H1 (cell line): ENCODE measurements at regions not wholly inside any gene's neighbourhood (a gene's known extent, or its start where the extent isn't known, plus 50 kb on each side); places are given as distances from the start of the nearest gene placed in this dataset.
"Not testable (repeated sequence)": the region's sequence is repeated elsewhere in the genome, so short reads cannot be mapped to it uniquely, and the experiment has no call there.

Experiments
- CTCF ChIA-PET: fragments of 300-600 bp; sonication (Branson Sonifier 250); formaldehyde crosslinking; loops from one replicate; lab custom pipeline; 2021; ENCODE audit not compliant: partially characterized antibody; lab: Charles Lee
- POLR2A ChIA-PET: fragments of 300-600 bp; sonication (Branson Sonifier 250); formaldehyde crosslinking; loops from one replicate; lab custom pipeline; 2021; ENCODE audit warnings: inconsistent platforms; ENCODE audit not compliant: partially characterized antibody; lab: Charles Lee
- DNase-seq, 2 experiments: peaks; one replicate each; pipeline versions ENCODE4 v3.0.0 to v3.0.0-alpha.2; 2010 to 2022; ENCODE audit warnings: low spot score in 2 of 2, low read depth in 1 of 2, mixed read lengths in 1 of 2
- FAIRE-seq: peaks from 2 replicates; lab custom pipeline; 2011; peaks lifted over from hg19 to GRCh38; lab: Jason Lieb, UNC
- H2AFZ ChIP-seq: 2 replicates; pipeline ENCODE4 v1.8.1; 2012; ENCODE audit warnings: low read length, inconsistent platforms
- H2AK5ac ChIP-seq: 2 replicates; pipeline ENCODE4 v1.6.1; 2013; ENCODE audit warnings: low read depth, low read length
- H2BK120ac ChIP-seq: replicated peaks from 2 replicates; pipeline ENCODE3; 2013; ENCODE audit warnings: low read depth, low read length, inconsistent platforms
- H2BK12ac ChIP-seq: 2 replicates; pipeline ENCODE4 v1.6.1; 2013; ENCODE audit warnings: low read depth, low read length
- H2BK15ac ChIP-seq: 2 replicates; pipeline ENCODE4 v1.6.1; 2013; ENCODE audit warnings: low read length
- H2BK20ac ChIP-seq: 2 replicates; pipeline ENCODE4 v1.6.1; 2013; ENCODE audit warnings: low read length
- H2BK5ac ChIP-seq: 2 replicates; pipeline ENCODE4 v1.6.1; 2013; ENCODE audit warnings: low read depth, low read length
- H3K14ac ChIP-seq: 2 replicates; pipeline ENCODE4 v1.6.1; 2013; ENCODE audit warnings: inconsistent platforms; ENCODE audit not compliant: insufficient read length
- H3K18ac ChIP-seq: 2 replicates; pipeline ENCODE4 v1.6.1; 2013; ENCODE audit warnings: low read length; ENCODE audit errors: extremely low read depth
- H3K23ac ChIP-seq: 2 replicates; pipeline ENCODE4 v1.6.1; 2013; ENCODE audit warnings: inconsistent platforms; ENCODE audit not compliant: insufficient read length
- H3K23me2 ChIP-seq: 2 replicates; pipeline ENCODE4 v1.6.1; 2013; ENCODE audit warnings: low read depth, low read length
- H3K27ac ChIP-seq: 2 replicates; pipeline ENCODE4 v1.6.1; 2011; ENCODE audit warnings: low read depth, low read length, inconsistent platforms
- H3K27me3 ChIP-seq, 4 experiments: replicated peaks in 1 of 4; 1 replicate in 1 of 4; 2 replicates in 3 of 4; pipeline versions ENCODE4 v1.6.1 to v1.8.1; 2011 to 2013; ENCODE audit warnings: low read length in 3 of 4, mild to moderate bottlenecking in 3 of 4, inconsistent platforms in 2 of 4, mixed read lengths in 2 of 4, moderate library complexity in 1 of 4; ENCODE audit not compliant: control insufficient read depth in 3 of 4, insufficient read depth in 3 of 4; ENCODE audit errors: extremely low read depth in 1 of 4
- H3K36me3 ChIP-seq, 4 experiments: 2 replicates each; pipeline versions ENCODE4 v1.6.1 to v1.8.1; 2011 to 2013; ENCODE audit warnings: mild to moderate bottlenecking in 4 of 4, low read length in 3 of 4, moderate library complexity in 2 of 4, control low read depth in 1 of 4, inconsistent platforms in 1 of 4; ENCODE audit not compliant: insufficient read depth in 4 of 4, control insufficient read depth in 2 of 4
- H3K4ac ChIP-seq: replicated peaks from 2 replicates; pipeline ENCODE3; 2013; ENCODE audit warnings: low read length, low read depth, mixed read lengths, inconsistent platforms; ENCODE audit not compliant: insufficient read length
- H3K4me1 ChIP-seq, 4 experiments: replicated peaks in 1 of 4; 1 replicate in 1 of 4; 2 replicates in 3 of 4; pipeline versions ENCODE4 v1.6.1 to v1.8.1; 2011 to 2013; ENCODE audit warnings: low read length in 3 of 4, inconsistent platforms in 2 of 4, mixed read lengths in 1 of 4; ENCODE audit not compliant: insufficient read depth in 4 of 4, control insufficient read depth in 3 of 4
- H3K4me2 ChIP-seq, 2 experiments: 2 replicates each; pipeline versions ENCODE4 v1.6.1 to v1.8.1; 2011 to 2013; ENCODE audit warnings: low read depth in 2 of 2, low read length in 2 of 2, control low read depth in 1 of 2, inconsistent platforms in 1 of 2, mild to moderate bottlenecking in 1 of 2; ENCODE audit not compliant: insufficient read depth in 1 of 2
- H3K4me3 ChIP-seq, 4 experiments: fragments of 200-600, 300-600 bp in 1 of 4; sonication (generic), shearing (Covaris generic), sonication (Bioruptor Twin) in 1 of 4; 2 replicates each; pipeline versions ENCODE4 v1.5.1 to v1.8.1; 2011 to 2016; ENCODE audit warnings: low read length in 4 of 4, low read depth in 3 of 4, control low read depth in 2 of 4, inconsistent platforms in 2 of 4, mild to moderate bottlenecking in 2 of 4, mixed read lengths in 1 of 4, moderate library complexity in 1 of 4; ENCODE audit not compliant: insufficient read depth in 2 of 4; ENCODE audit errors: extremely low read depth in 1 of 4
- H3K56ac ChIP-seq: replicated peaks from 2 replicates; pipeline ENCODE3; 2013; ENCODE audit warnings: low read depth, mild to moderate bottlenecking, mixed read lengths, low read length, inconsistent platforms; ENCODE audit not compliant: insufficient read length
- H3K79me1 ChIP-seq: 2 replicates; pipeline ENCODE4 v1.6.1; 2013; ENCODE audit warnings: low read depth, low read length, control low read depth
- H3K79me2 ChIP-seq, 2 experiments: 2 replicates each; pipeline versions ENCODE4 v1.6.1 to v1.8.1; 2012 to 2013; ENCODE audit warnings: low read length in 2 of 2, mild to moderate bottlenecking in 2 of 2, inconsistent platforms in 1 of 2; ENCODE audit not compliant: insufficient read depth in 2 of 2, control insufficient read depth in 1 of 2
- H3K9ac ChIP-seq, 4 experiments: replicated peaks in 1 of 4; 1 replicate in 1 of 4; 2 replicates in 3 of 4; pipeline versions ENCODE4 v1.6.1 to v1.8.1; 2011 to 2013; ENCODE audit warnings: low read depth in 3 of 4, low read length in 3 of 4, control low read depth in 2 of 4, mild to moderate bottlenecking in 2 of 4, moderate library complexity in 2 of 4, inconsistent platforms in 1 of 4; ENCODE audit errors: extremely low read depth in 1 of 4
- H3K9me3 ChIP-seq, 2 experiments: 2 replicates each; pipeline versions ENCODE4 v1.6.1 to v1.8.1; 2012 to 2013; ENCODE audit warnings: mild to moderate bottlenecking in 2 of 2, moderate library complexity in 2 of 2, control low read depth in 1 of 2, inconsistent platforms in 1 of 2, low read depth in 1 of 2, low read length in 1 of 2, mixed read lengths in 1 of 2; ENCODE audit not compliant: insufficient read depth in 2 of 2
- H4K20me1 ChIP-seq, 2 experiments: replicated peaks in 1 of 2; 2 replicates each; pipeline versions ENCODE3 to v1.8.1; 2011 to 2013; ENCODE audit warnings: inconsistent platforms in 2 of 2, low read length in 2 of 2, mild to moderate bottlenecking in 1 of 2; ENCODE audit not compliant: insufficient read depth in 2 of 2, control insufficient read depth in 1 of 2
- H4K5ac ChIP-seq: 2 replicates; pipeline ENCODE4 v1.6.1; 2013; ENCODE audit warnings: low read length, low read depth, mixed read lengths, inconsistent platforms; ENCODE audit not compliant: insufficient read length
- H4K8ac ChIP-seq: 2 replicates; pipeline ENCODE4 v1.8.0; 2013; ENCODE audit warnings: mild to moderate bottlenecking, moderate library complexity, low read length, inconsistent platforms; ENCODE audit not compliant: insufficient read depth; ENCODE audit errors: extremely low read depth
- H4K91ac ChIP-seq: replicated peaks from 2 replicates; pipeline ENCODE3; 2013; ENCODE audit warnings: low read length, mixed read lengths, inconsistent platforms; ENCODE audit not compliant: insufficient read length
- PHF8 ChIP-seq: fragments of 200-600 bp; sonication (generic); conservative IDR thresholded peaks from 2 replicates; pipeline ENCODE4 v1.7.1; 2012; ENCODE audit warnings: low read depth, mild to moderate bottlenecking, inconsistent platforms, low read length, moderate library complexity
- TBP ChIP-seq: IDR thresholded peaks from 2 replicates; pipeline ENCODE4 v1.6.1; 2011; ENCODE audit warnings: low read depth, low read length, improper control_type of control experiment
- WGBS, 2 experiments: shearing (Covaris generic) in 1 of 2; methylation state at CpG; one replicate each; pipeline versions ENCODE4 v1.1.6 to v1.1.7; 2013 to 2015; ENCODE audit warnings: low lambda C conversion rate in 2 of 2, mixed read lengths in 2 of 2, inconsistent platforms in 1 of 2, low coverage in 1 of 2, missing lambda C conversion rate in 1 of 2; ENCODE audit not compliant: insufficient replicate concordance in 2 of 2, insufficient coverage in 1 of 2, insufficient read length in 1 of 2; ENCODE audit errors: extremely low coverage in 1 of 2, missing lambda C conversion rate in 1 of 2; 5-methylcytosine and 5-hydroxymethylcytosine counted together
- TF ChIP-seq, protein P1 (sequence below), 3 experiments: IDR thresholded peaks; 1 replicate in 2 of 3; 2 replicates in 1 of 3; pipeline versions ENCODE4 v1.5.1 to v1.6.1; 2011; ENCODE audit warnings: low read length in 3 of 3, mild to moderate bottlenecking in 3 of 3, inconsistent platforms in 2 of 3, low read depth in 1 of 3, moderate library complexity in 1 of 3; ENCODE audit not compliant: insufficient read depth in 1 of 3; ENCODE audit errors: control extremely low read depth in 1 of 3

DNA sequence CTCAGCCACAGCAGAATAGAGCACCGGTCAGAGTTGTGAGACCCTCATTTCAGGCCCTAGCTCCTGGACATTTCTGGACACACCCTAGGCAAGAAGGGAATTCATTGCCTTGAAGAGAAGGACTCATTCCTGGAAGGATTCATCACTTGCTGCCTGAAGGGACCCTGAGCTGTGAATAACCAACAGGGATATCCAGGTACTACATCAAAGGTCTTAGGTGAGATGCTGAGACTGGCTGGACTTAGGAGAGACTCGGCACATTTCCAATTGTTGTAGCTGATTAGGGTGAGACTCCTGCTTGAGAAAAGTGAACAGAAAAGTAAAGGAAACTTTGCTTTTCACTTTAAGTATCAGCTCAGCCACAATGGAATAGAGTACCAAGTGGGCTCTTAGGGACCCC, 208.1 kb upstream of the CDKN2B start (continued):
- TF ChIP-seq, protein P1, sequence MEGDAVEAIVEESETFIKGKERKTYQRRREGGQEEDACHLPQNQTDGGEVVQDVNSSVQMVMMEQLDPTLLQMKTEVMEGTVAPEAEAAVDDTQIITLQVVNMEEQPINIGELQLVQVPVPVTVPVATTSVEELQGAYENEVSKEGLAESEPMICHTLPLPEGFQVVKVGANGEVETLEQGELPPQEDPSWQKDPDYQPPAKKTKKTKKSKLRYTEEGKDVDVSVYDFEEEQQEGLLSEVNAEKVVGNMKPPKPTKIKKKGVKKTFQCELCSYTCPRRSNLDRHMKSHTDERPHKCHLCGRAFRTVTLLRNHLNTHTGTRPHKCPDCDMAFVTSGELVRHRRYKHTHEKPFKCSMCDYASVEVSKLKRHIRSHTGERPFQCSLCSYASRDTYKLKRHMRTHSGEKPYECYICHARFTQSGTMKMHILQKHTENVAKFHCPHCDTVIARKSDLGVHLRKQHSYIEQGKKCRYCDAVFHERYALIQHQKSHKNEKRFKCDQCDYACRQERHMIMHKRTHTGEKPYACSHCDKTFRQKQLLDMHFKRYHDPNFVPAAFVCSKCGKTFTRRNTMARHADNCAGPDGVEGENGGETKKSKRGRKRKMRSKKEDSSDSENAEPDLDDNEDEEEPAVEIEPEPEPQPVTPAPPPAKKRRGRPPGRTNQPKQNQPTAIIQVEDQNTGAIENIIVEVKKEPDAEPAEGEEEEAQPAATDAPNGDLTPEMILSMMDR (IDR thresholded peaks at IDR 0.05; ENCODE audit: control extremely low read depth in 1 of 3, insufficient read depth in 1 of 3, low read depth in 1 of 3, low read length in 3 of 3) = no peak
- TF ChIP-seq TBP = no peak
- no peak for TF ChIP-seq PHF8

DNA sequence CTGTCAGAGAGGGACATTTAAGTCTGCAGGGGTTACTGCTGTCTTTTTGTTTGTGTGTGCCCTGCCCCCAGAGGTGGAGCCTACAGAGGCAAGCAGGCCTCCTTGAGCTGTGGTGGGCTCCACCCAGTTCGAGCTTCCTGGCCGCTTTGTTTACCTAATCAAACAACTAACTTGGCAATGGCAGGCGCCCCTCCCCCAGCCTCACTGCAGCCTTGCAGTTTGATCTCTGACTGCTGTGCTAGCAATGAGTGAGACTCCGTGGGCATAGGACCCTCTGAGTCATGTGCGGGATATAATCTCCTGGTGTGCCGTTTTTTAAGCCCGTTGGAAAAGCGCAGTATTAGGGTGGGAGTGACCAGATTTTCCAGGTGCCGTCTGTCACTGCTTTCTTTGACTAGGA, 216.8 kb upstream of the CDKN2B start:
- H2BK120ac ChIP-seq, H3K23me2 ChIP-seq, H3K79me2 ChIP-seq, H3K27ac ChIP-seq, H3K23ac ChIP-seq, H3K4me2 ChIP-seq, H3K4me3 ChIP-seq, FAIRE-seq, H4K8ac ChIP-seq, H2BK5ac ChIP-seq, H3K79me1 ChIP-seq, H4K91ac ChIP-seq, H3K36me3 ChIP-seq, H3K18ac ChIP-seq, H4K5ac ChIP-seq, H2AK5ac ChIP-seq, DNase-seq, POLR2A ChIA-PET, H3K9ac ChIP-seq, H3K4ac ChIP-seq, H4K20me1 ChIP-seq, H2BK15ac ChIP-seq, H3K56ac ChIP-seq, H2BK20ac ChIP-seq, H3K27me3 ChIP-seq, H2BK12ac ChIP-seq, H3K4me1 ChIP-seq, H3K14ac ChIP-seq, H2AFZ ChIP-seq: not testable (repeated sequence)
- WGBS, 2 experiments = 91% methylated on average over 8 of the region's 9 CpGs; no CpG with 5 or more reads in 1 of the 2 experiments
- peaks cover 15 to 21% of the 10 kb centered on the region in 2 experiments; a peak in 3 of 4 replicates for H3K9me3 ChIP-seq
- CTCF ChIA-PET = interaction anchor here (0.9 to 1.1 kb wide), 2 partner anchors 8 to 14 kb away, joined by 3 read pairs; no protein-coding TSS in a partner anchor
